Daoy (cell line): ENCODE measurements at regions not wholly inside any gene's neighbourhood (a gene's known extent, or its start where the extent isn't known, plus 50 kb on each side); places are given as distances from the start of the nearest gene placed in this dataset.

Experiments
- DNase-seq: peaks from one replicate; pipeline ENCODE4 v3.0.0-alpha.2; 2015; ENCODE audit warnings: low read depth

GRCh38 chr11:116442238-116442752, 330.5 kb downstream of the BUD13 start:
- no peak for DNase-seq

- no peak for DNase-seq
These were observed 333.5 kb downstream of the BUD13 start for GRCh38 chr11:116439361-116439677.

DNA sequence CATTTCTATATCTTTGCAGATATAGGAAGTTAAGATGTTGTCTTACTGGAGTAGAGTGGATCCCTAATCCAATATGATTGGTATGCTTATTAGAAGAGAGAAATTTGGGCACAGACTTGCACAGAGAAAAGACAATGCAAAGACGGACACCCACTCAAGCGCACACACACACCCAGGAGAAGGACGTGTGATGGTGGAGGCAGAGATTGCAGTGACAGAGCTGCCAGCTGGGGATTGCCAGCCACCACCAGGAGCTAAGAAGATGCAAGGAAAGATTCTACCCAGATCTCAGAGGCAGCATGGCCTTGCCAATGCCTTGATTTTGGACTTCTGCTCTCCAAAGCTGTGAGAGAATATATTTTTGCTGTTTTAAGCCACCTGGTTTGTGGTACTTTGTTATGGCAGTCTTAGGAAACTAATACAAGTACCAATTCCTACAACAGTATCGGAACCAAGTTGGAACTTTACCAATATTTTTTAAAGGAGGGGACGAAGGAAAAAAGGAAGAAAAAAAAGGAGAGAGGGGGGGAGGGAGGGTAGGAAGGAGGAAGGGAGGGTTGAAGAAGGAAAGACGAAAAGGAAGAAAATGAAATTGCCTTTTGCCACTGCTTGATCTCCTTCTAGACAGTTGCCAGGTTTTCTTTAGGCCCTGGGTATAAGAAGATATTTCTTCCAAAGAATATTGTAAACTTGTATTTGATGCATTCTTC, 334.0 kb downstream of the BUD13 start:
- DNase-seq = no peak

- DNase-seq = no peak
These were observed 337.8 kb downstream of the BUD13 start for GRCh38 chr11:116434986-116435385.

DNA sequence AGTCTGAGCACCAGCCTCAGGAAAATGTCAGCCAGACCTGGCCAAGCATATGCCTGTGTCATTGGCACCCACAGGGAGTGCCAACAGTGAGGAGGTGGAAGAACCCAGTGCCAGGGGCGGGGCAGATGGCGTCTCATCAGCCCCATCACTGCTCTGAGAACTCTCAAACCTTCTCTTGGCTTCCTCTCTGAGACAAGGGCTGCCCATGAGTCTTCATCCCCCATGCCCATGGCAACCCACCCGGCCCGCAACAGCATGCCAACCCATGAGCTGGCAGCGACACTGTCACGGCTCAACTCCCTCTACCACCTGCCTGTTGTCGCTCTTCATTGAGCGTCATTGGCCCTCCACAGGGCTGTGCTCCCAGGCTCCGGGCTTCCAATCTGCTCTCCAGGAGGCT, 340.5 kb downstream of the BUD13 start:
- DNase-seq = no peak

GRCh38 chr11:116431842-116432241, 340.9 kb downstream of the BUD13 start:
- DNase-seq = no peak

- no peak for DNase-seq
These were observed 344.2 kb downstream of the BUD13 start for GRCh38 chr11:116428638-116428975.

- DNase-seq = peak; percentile 22
These were observed 344.7 kb downstream of the BUD13 start for GRCh38 chr11:116427903-116428637.

DNA sequence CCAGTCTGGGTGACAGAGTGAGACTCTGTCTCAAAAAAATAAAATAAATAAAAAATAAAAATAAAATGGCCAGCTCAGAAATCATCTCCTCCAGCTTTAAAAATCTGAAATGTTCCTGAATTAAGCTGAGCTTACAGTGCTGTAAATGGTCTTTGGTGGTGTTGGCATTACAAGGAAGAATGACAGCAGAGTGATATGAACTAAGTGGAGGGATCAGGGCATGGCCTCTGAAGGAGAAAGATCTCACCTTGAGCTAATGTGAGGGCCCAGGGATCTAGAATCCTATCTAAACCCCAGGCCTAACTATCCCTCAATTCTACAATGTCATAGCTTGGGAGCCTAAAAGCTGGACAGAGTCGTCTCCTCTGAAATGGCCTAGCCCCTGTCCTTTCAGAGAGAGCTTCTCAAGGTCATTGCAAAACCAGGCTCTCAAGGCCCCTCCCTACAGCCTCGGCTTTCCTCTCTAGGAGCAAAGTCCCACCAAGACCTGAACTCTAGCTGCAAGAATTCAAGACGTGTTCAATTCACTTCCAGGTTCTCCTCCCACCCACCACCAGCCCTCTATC, 345.4 kb downstream of the BUD13 start:
- no peak for DNase-seq

- DNase-seq = no peak
These were observed 346.0 kb downstream of the BUD13 start for GRCh38 chr11:116426761-116427160.

DNA sequence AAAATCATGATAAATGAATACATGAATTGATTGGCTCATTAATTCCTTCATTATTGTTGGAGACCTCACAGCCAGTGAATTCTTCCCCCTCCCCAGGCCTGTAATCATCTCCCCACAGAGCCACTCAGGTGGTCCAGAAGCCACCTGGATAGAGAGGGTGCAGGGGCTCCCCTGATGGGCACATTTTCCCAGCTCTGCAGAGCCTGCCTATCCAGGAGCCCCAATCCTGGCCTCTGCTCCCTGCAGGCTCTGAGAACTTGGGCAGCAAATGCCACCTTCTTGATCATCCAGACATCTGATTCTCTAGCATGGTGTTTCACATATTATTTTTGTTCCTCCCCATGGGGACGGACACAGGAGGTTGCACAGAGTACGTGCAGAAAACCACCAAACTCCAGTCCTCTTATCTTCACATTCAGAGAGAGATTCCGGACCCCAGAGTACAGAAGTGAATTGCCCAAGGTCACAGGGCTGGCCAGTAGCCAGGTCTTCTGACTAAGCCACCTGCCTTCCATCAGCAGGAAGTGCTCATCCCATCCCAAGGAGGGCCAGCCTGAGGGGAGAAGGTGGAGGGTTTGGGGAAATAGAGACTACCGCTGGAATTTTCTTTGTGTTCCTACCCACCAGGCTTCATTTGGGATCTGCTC, 348.0 kb downstream of the BUD13 start:
- peak; percentile 17 for DNase-seq

GRCh38 chr11:116422956-116423600, 349.7 kb downstream of the BUD13 start:
- no peak for DNase-seq

DNA sequence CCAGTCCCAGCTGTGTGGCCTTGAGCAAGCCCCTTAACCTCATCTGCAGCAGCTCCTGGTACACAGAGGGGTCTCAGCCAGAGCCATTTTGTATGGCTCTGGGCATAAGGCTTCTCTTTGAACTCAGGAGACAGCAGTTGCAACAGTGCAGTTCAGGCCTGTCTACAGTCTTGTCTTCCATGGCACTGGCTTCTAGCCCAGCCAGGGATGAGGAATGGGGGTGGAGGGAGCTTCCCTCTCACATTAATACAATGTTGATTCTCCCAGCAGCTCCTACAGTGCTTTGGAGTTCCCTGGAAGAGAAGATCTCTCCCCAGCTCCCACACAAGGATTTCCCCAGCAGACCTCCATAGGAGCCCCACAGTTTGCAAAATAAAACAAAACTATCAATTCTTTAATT, 350.2 kb downstream of the BUD13 start:
- no peak for DNase-seq

DNA sequence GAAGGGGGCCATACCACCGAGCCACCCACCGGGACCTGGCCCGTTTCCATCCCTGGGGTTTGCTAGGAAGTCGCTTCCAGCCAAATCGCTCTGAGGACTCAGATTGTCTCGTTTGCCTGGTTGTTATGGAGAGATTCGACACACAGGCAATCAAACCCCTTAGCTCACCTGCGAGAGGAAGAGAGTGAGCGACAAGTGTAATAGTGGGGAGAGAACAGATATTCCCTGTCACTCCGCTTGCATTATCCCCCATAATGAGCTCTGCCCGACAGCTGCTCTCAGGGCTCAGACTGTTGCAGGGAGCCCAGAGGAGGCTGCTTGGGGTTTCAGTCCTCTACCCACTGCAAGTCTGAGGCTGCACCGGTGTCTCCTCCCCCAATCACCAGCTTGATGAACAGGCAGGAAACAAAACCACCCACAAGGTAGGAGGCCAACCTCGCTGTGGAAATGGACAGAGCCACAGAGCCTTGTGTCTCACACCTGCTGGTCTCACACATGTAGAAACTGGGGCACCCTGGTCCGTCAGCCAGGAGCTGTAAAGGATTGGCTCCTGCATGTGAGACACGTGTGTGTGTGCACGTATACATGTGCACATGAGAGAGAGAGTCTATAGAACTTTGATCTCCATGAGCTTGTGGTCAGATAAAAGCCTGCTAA, 351.1 kb downstream of the BUD13 start:
- no peak for DNase-seq

- peak; percentile 72 for DNase-seq
These were observed 351.8 kb downstream of the BUD13 start for GRCh38 chr11:116420770-116421528.

DNA sequence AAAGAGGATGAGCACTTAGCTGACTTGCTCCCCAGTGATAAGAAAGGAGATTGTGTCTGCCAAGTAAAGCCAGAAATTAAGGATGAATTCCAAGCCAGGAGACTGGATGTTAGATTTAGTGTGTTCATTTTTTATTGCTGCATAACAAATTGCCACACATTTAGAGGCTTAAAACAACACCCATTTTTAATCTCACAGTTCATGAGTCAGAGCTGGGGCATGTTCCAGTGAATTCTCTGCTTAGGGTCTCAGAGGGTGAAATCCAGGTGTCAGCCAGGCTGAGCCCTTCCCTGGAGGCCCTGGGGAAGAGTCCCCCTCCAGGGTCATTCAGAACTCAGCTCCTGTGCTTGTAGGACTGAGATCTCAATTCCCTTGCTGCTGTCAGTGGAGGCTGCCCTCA, 352.8 kb downstream of the BUD13 start:
- DNase-seq = peak; percentile 29

DNA sequence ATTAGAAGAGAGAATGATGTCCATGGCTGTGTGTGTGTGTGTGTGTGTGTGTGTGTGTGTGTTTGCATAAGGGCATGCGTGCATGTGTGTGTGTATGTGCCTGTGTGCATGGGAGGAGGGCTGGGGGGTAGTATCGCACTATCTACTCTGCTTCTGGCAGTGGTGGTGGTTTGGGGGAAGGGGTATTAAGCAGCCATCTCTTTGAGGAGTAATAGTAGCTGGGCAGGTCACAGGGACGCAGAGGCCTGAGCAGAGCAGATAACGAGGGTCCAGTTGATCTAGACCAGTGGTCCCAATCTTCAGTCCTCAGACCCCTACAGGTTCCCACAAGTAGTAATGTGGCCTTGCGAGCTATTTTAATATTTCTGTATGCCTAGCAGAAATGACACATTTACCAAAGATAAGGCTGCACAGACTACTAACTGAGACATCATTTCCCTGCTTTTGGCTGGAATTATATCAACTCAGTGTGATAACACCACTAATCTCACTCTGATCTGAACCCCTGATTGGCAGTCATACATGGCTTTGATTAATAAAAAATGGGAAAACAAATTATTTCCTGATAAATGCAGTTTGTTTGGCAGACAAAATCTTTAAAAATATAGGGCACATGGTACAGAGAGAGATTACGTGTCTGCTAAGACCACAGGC, 354.3 kb downstream of the BUD13 start:
- DNase-seq = no peak

DNA sequence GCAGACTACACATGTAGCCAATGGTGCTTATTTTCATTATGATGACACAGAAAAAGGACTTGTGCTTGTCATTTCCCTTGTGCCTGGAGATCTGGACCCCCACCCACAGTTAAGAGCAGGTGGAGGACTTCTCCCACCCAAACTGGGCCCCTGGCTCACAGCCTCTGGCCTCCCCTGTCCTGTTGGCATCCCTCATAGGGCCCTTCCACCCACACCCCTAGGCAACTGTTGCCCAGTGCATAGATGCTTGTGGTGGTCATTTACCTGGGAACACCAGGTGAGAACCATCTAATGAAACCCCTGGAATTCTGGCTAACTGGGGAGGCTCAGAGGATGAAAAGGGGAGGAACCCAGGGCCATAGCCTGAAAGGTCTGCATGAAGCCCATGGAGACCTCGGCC, 355.9 kb downstream of the BUD13 start:
- DNase-seq = no peak

- peak; percentile 60 for DNase-seq
These were observed 357.7 kb downstream of the BUD13 start for GRCh38 chr11:116415095-116415494.

GRCh38 chr11:116414357-116414880, 358.4 kb downstream of the BUD13 start:
- no peak for DNase-seq
